Left lung (tissue), 4 donors: ENCODE measurements at regions not wholly inside any gene's neighbourhood (a gene's known extent, or its start where the extent isn't known, plus 50 kb on each side); places are given as distances from the start of the nearest gene placed in this dataset.

Experiments used
- ATAC-seq: fragments of 200-7000 bp; cut with Tn5 transposase; one replicate; pipeline ENCODE4 v1.9.1; 2020; ENCODE audit warnings: moderate library complexity
- DNase-seq, 4 donors: peaks; one replicate each; pipeline ENCODE4 v3.0.0-alpha.2; 2013 to 2020
- H3K27ac ChIP-seq, 2 donors: fragments of 200-600 bp; sonication (generic) in 1 of 2; one replicate each; pipeline versions ENCODE4 v1.5.0 to v1.8.0; 2020 to 2021
- H3K27me3 ChIP-seq, 2 donors: fragments of 200-600 bp; sonication (generic) in 1 of 2; one replicate each; pipeline versions ENCODE4 v1.5.0 to v1.8.0; 2020 to 2021
- H3K36me3 ChIP-seq, 2 donors: fragments of 200-600 bp; sonication (generic) in 1 of 2; one replicate each; pipeline versions ENCODE4 v1.5.0 to v1.8.0; 2020 to 2021
- H3K4me1 ChIP-seq, 2 donors: fragments of 200-600 bp; one replicate each; pipeline ENCODE4 v1.8.0; 2021
- H3K4me3 ChIP-seq, 2 donors: fragments of 200-600 bp; sonication (generic) in 1 of 2; one replicate each; pipeline versions ENCODE4 v1.5.0 to v1.8.0; 2020 to 2021; ENCODE audit warnings: mild to moderate bottlenecking in 1 of 2
- H3K9me3 ChIP-seq, 2 donors: fragments of 200-600 bp; sonication (generic) in 1 of 2; one replicate each; pipeline versions ENCODE4 v1.5.0 to v1.8.0; 2020 to 2021
- intact Hi-C, 2 donors: fragments of 100-400 bp; cut with DNase I; formaldehyde crosslinking; loops; one replicate each; pipeline versions ENCODE4 v1.11.2 to v1.14.2; 2022
- TF ChIP-seq, protein P1 (sequence below), 2 donors: fragments of 200-600 bp; sonication (generic) in 1 of 2; IDR thresholded peaks; one replicate each; pipeline versions ENCODE4 v1.5.0 to v1.8.0; 2021; ENCODE audit warnings: antibody characterized with exemption in 2 of 2
- donor health status: DM: no; HTN: yes; CAD: no.
- donor health status: DM: no; HTN: no; CAD: no.

DNA sequence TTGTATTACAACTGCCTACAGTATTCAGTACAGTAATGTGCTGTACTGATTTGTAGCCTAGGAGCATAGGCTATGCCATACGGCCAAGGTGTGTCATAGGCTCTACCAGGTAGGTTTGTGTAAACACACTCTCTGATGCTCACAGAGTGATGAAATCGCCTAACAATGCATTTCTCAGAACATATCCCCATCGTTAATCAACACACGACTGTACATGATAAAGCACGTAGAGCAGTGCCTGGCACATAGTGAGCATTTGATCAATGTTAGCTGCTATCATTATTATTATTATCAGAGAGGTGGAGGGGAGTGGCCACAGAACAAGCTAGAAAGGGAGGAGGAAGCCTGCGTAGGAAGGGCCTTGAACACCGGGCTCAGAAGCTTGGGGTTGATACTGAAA, 81.1 kb upstream of the LHX1 start:
- DNase-seq (no peak), ATAC-seq (no peak)
- Histone ChIP-seq H3K9me3 (no peaks in the 10 kb centered on the region), H3K4me3 (no peak overlapping the region), H3K4me1 (no peaks in the 10 kb centered on the region), H3K27ac (no peak overlapping the region), H3K27me3 (peaks cover 0 to 63% of the 10 kb centered on the region in 2 donors), H3K36me3 (no peaks in the 10 kb centered on the region)
- intact Hi-C loops = no loop called here
- TF ChIP-seq, protein P1, sequence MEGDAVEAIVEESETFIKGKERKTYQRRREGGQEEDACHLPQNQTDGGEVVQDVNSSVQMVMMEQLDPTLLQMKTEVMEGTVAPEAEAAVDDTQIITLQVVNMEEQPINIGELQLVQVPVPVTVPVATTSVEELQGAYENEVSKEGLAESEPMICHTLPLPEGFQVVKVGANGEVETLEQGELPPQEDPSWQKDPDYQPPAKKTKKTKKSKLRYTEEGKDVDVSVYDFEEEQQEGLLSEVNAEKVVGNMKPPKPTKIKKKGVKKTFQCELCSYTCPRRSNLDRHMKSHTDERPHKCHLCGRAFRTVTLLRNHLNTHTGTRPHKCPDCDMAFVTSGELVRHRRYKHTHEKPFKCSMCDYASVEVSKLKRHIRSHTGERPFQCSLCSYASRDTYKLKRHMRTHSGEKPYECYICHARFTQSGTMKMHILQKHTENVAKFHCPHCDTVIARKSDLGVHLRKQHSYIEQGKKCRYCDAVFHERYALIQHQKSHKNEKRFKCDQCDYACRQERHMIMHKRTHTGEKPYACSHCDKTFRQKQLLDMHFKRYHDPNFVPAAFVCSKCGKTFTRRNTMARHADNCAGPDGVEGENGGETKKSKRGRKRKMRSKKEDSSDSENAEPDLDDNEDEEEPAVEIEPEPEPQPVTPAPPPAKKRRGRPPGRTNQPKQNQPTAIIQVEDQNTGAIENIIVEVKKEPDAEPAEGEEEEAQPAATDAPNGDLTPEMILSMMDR (IDR thresholded peaks at IDR 0.05) = no peak

DNA sequence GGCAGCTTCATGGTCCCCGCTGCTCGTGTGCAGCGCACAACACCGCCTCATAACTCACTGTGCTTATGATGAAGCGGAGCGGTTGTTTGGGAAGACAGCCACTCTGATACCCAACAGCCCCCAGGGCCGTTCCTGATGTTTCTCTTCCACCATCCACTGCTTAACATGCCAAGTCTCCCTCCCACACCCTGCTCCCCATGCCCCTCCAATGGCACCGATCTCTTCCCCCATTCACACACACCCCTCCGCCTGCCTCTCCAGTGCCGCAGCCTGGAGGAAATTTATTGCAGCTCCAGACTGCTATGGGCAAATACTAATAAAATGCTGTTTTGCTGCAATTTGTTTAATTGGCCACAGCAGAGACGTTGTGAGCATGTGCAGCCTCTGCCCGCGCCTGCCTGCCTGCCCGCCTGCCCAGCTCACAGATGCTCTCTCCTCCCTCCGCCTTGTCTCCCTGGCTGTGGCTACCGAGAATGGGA, 80.3 kb upstream of the LHX1 start:
- no peak for ATAC-seq
- H3K4me1 ChIP-seq = no peaks in the 10 kb centered on the region

DNA sequence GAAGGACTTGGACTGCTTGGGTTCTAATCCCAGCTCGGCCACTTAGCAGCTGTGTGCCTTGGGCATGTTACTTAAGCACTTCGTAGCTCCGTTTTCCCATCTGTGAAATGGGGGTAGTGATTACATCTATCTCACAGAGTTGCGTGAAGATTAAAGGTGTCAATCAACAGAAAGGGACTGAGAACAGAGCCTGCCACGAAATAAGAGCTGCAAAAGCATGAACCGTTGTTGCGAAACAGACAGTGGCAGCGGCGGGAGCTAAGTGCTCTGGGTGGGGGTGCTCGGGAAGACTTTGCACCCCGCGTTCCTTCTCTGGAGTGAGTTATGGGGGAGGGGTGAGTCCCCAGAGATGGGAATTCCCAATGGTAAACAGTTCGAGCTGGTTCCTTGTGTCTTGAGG, 79.6 kb upstream of the LHX1 start:
- TF ChIP-seq, protein P1 (IDR thresholded peaks at IDR 0.05) = no peak
- no peaks in the 10 kb centered on the region for H3K36me3 ChIP-seq
- H3K4me1 ChIP-seq = no peaks in the 10 kb centered on the region
- DNase-seq = no peak
- no peak overlapping the region for H3K4me3 ChIP-seq
- no peaks in the 10 kb centered on the region for H3K9me3 ChIP-seq
- ATAC-seq = no peak
- intact Hi-C loops = no loop called here
- H3K27me3 ChIP-seq = peaks cover 0 to 63% of the 10 kb centered on the region in 2 donors
- no peak overlapping the region for H3K27ac ChIP-seq

More for the DNA sequence above, 80.3 kb upstream of the LHX1 start:
- peaks cover 0 to 63% of the 10 kb centered on the region in 2 donors for H3K27me3 ChIP-seq
- no peaks in the 10 kb centered on the region for H3K36me3 ChIP-seq
- H3K4me3 ChIP-seq = no peak overlapping the region
- H3K27ac ChIP-seq = no peak overlapping the region
- TF ChIP-seq, protein P1 (IDR thresholded peaks at IDR 0.05) = no peak
- H3K9me3 ChIP-seq = no peaks in the 10 kb centered on the region
- DNase-seq = no peak
- intact Hi-C loops = no loop called here

DNA sequence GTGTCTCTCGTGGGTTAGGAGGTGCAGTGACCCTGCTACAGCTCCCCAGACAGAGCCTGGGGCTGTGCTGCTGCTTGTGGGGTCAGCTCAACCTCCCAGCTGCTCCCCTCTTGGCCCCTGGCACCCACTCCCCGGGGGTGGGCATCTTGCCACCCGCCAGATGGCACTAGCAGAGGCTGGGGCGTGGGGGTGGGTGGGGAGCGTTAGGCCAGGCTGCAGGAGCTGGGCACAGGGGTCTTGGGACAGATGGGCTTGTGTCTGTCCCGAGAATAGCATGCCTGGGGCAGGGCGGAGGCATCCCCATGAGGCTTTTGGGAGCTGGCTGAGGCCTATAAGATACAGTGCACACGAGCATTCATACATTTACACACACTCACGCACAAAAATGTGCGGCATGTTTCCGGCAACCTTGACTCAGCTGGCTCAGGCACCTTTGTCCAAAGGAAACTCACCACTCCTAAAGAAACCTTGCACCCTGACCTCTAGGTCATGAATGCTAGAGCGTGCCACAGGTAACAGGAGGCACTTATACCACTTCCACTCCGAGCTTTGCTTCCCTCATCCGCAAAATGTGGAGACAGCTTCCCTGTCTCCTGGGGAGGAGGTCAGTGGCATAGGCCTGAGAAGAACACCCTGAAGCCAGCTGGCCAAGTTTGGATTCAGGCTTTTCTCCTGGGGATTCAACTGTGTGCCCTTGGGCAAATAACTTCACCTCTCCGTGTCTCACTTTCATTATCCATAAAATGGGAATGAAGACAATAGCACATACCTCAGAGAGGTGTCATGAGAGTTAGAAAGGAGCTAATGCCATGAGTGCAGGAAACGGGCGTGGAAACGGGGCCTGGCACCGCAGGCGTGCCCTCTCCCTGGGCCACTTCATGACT, 78.9 kb upstream of the LHX1 start:
- H3K27me3 ChIP-seq = peaks cover 0 to 68% of the 10 kb centered on the region in 2 donors
- intact Hi-C loops = no loop called here
- no peaks in the 10 kb centered on the region for H3K36me3 ChIP-seq
- no peaks in the 10 kb centered on the region for H3K4me1 ChIP-seq
- ATAC-seq (no peak), DNase-seq (no peak)
- no peaks in the 10 kb centered on the region for H3K9me3 ChIP-seq
- H3K4me3 ChIP-seq = no peak overlapping the region
- TF ChIP-seq, protein P1 (IDR thresholded peaks at IDR 0.05) = no peak
- H3K27ac ChIP-seq = no peak overlapping the region

DNA sequence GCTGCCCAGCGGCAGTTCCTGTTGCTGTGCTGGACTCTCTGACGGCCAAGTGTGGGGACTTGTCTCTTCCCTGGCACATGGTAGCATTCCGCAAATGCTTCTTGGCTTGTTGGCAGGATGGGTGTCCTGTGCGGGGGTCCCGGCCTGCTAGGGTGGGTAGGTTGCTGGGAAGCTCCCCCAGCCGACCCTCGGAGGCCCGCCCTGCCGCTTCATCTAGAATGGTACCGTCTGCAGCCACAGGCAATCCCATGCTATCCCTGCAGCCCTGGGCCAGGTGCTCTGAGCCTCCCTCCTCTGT, 78.3 kb upstream of the LHX1 start:
- Histone ChIP-seq H3K27ac (no peak overlapping the region), H3K36me3 (no peaks in the 10 kb centered on the region), H3K9me3 (no peaks in the 10 kb centered on the region), H3K4me1 (no peaks in the 10 kb centered on the region), H3K27me3 (peaks cover 0 to 72% of the 10 kb centered on the region in 2 donors), H3K4me3 (no peak overlapping the region)
- no peak for ATAC-seq
- DNase-seq = no peak
- intact Hi-C loops = no loop called here
- TF ChIP-seq, protein P1 (IDR thresholded peaks at IDR 0.05) = no peak
